Keratinocyte (primary cell): ENCODE measurements at regions not wholly inside any gene's neighbourhood (a gene's known extent, or its start where the extent isn't known, plus 50 kb on each side); places are given as distances from the start of the nearest gene placed in this dataset.

Experiments
- CTCF ChIP-seq, 3 experiments: IDR thresholded peaks in 1 of 3; conservative IDR thresholded peaks in 1 of 3; optimal IDR thresholded peaks in 1 of 3; 2 replicates in 2 of 3; 3 replicates in 1 of 3; pipeline versions ENCODE3 to v1.5.1; 2011; ENCODE audit warnings: low read length in 3 of 3, mild to moderate bottlenecking in 3 of 3, moderate library complexity in 2 of 3, control low read depth in 1 of 3, inconsistent platforms in 1 of 3; ENCODE audit not compliant: insufficient read depth in 2 of 3; ENCODE audit errors: extremely low read depth in 1 of 3
- EZH2 ChIP-seq: IDR thresholded peaks from one replicate; pipeline ENCODE4 v1.6.1; 2012; ENCODE audit warnings: inconsistent platforms, mild to moderate bottlenecking, low read length, moderate library complexity

GRCh38 chr7:26551740-26552139 lies 260.1 kb downstream of the SNX10 start:
- TF ChIP-seq CTCF (optimal IDR thresholded peaks at IDR 0.05 in 1 of 3, IDR thresholded peaks at IDR 0.05 in 1 of 3, conservative IDR thresholded peaks at IDR 0.05 in 1 of 3; ENCODE audit: extremely low read depth in 1 of 3, insufficient read depth in 2 of 3, low read length in 3 of 3) = no peak
- no peak for TF ChIP-seq EZH2
